Peyer's patch (tissue), 4 donors: ENCODE measurements at regions not wholly inside any gene's neighbourhood (a gene's known extent, or its start where the extent isn't known, plus 50 kb on each side); places are given as distances from the start of the nearest gene placed in this dataset.

Source experiments
- POLR2A ChIP-seq, 2 donors: fragments of 450-650 bp; IDR thresholded peaks; one replicate each; pipeline ENCODE4 v1.5.1; 2017; ENCODE audit warnings: antibody characterized with exemption in 2 of 2, mild to moderate bottlenecking in 2 of 2, moderate library complexity in 2 of 2
- TF ChIP-seq, protein P1 (sequence below), 6 experiments: fragments of 450-650 bp in 4 of 6; fragments of 200-600 bp in 2 of 6; sonication (generic) in 1 of 6; IDR thresholded peaks; one replicate each; pipeline ENCODE4 v1.5.1; 2017 to 2019; ENCODE audit warnings: antibody characterized with exemption in 6 of 6, mild to moderate bottlenecking in 3 of 6, moderate library complexity in 1 of 6

DNA sequence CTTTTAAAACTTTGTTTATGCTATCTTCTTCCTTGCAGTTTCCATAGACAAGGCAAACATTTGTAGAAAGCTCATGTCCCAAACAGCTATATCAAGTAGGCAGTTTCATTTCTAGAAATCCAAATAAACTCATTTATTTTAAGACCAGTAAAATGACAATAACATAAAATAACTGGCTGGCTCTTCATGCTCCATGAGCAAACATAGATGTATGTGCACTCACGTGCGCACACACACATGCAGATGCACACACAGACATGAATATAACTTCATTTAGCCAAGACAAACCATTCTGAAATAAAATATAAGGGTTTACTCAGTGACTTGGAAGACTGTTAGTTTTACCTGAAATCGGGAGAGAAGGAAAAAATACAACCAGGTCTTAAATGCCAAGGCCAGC, 176.5 kb upstream of the GAS1 start:
- TF ChIP-seq, protein P1, sequence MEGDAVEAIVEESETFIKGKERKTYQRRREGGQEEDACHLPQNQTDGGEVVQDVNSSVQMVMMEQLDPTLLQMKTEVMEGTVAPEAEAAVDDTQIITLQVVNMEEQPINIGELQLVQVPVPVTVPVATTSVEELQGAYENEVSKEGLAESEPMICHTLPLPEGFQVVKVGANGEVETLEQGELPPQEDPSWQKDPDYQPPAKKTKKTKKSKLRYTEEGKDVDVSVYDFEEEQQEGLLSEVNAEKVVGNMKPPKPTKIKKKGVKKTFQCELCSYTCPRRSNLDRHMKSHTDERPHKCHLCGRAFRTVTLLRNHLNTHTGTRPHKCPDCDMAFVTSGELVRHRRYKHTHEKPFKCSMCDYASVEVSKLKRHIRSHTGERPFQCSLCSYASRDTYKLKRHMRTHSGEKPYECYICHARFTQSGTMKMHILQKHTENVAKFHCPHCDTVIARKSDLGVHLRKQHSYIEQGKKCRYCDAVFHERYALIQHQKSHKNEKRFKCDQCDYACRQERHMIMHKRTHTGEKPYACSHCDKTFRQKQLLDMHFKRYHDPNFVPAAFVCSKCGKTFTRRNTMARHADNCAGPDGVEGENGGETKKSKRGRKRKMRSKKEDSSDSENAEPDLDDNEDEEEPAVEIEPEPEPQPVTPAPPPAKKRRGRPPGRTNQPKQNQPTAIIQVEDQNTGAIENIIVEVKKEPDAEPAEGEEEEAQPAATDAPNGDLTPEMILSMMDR (IDR thresholded peaks at IDR 0.05) = no peak
- no peak for TF ChIP-seq POLR2A (IDR thresholded peaks at IDR 0.05)
